HG03565 (cell line): ENCODE measurements at regions not wholly inside any gene's neighbourhood (a gene's known extent, or its start where the extent isn't known, plus 50 kb on each side); places are given as distances from the start of the nearest gene placed in this dataset.

ENCODE experiments used
- ATAC-seq: cut with Tn5 transposase; IDR thresholded peaks from one replicate; pipeline ENCODE4 v1.9.1; 2021; ENCODE audit warnings: mild to moderate bottlenecking, moderate library complexity; ENCODE audit not compliant: unreplicated experiment

DNA sequence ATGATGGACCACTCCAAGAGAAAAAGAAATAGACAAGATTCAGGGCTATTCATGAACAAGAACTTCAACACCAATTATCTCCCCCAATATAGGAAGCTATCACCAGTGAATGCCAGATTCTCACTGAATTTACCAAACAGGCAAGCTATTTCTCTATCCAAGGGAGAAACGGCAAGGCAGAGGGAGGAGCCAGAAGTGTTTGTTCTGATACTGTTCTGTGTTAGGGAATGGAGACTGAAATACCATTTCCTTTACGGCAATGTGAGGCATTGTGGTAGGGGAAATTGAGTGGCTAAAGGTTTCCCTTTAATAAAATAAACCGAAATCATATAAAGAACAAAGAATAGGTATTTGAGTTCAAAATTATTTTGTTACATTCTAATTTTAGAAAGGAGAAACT, 68.0 kb upstream of the ALDH1A1 start:
- ATAC-seq = no peak

DNA sequence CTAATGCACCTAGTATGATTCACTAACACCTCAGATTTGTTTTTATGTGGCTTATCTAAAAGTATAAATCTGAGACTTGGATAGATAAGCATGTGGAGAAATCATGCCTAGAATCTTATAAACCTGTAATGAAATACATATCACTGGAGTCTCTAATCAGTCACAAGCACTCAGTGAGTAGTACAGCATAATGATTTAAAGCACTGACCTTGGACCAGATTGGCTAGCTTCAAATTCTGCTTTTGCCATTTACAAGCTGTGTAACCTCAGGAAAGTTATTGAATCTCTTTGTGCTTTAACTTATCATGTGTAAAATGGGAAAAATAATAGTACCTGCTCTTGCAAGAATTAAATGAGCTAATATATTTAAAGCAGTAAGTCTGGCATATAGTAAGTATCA, 61.2 kb upstream of the ALDH1A1 start:
- ATAC-seq = no peak

DNA sequence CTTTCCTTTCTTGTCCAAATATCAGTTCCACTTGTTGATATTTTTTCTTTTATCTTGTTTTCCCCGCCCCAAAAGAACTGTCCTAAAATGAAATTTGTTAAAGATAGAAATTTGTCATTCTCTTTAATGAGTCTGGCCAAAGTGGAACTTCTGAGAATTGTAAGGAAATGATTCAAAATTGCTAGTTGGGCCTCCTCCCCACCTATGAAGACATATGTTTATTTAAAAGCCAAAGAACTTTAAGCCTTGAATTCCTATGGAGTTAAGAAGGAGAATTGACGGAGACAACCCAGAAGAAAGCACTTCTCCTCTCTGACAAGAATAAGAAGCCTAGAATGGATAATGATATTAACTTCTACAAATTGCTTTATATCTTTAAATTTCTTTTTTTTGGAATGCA, 59.1 kb upstream of the ALDH1A1 start:
- ATAC-seq = no peak

DNA sequence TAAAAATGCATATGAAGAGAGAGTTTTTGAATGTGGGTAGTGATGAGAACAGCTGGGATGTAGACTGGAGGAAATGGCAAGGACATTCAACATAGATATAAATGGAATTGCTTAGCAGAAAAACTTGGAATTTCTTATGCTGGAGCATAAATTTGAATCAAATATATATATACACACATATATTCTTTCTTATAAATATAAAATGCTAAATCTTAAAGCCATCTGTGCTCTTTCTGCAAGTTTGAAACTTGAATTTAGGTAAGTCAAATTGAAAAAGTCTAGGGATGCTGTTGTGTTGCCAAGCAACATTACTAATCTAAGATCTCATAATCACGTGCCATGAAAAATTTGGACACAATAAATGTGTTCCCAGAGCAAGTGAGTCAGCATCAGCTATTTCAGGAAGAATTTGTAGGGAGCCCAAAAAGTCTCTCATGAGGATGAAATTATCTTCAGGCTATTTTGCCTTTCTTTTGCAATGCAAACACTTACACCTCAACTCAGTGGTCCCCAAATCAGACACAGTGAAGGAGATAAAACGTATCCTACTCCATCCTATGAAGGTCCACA, 58.4 kb upstream of the ALDH1A1 start:
- no peak for ATAC-seq

DNA sequence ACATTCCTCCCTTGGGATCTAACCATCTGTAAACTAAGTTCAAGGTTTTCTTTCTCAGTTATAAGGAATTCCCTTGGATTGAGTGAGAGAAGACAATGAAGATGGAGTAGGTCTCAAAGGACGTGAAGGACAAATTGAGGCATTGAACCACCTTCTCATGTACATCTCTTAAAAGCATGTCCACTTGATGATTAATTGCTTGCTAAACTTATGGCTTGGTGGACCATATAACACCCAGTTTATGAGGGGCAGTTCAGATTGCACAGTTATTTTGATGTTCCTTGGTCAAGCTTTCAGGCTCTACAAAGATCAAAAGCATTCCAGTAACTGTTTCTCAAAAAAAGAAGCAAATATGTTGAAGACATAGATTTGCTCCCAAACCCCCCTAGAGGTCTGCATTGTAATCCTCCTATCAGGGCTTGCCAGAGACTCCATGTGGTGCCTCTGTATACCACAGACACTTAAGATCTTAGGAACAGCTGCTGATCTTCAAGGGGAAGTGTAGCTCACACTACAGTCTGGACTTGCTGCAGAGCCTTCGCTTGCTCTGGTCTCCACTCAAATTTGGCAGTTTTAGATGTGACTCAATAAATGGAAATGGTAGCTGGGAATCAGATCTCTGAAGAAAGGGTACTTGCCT, 56.9 kb upstream of the ALDH1A1 start:
- no peak for ATAC-seq

DNA sequence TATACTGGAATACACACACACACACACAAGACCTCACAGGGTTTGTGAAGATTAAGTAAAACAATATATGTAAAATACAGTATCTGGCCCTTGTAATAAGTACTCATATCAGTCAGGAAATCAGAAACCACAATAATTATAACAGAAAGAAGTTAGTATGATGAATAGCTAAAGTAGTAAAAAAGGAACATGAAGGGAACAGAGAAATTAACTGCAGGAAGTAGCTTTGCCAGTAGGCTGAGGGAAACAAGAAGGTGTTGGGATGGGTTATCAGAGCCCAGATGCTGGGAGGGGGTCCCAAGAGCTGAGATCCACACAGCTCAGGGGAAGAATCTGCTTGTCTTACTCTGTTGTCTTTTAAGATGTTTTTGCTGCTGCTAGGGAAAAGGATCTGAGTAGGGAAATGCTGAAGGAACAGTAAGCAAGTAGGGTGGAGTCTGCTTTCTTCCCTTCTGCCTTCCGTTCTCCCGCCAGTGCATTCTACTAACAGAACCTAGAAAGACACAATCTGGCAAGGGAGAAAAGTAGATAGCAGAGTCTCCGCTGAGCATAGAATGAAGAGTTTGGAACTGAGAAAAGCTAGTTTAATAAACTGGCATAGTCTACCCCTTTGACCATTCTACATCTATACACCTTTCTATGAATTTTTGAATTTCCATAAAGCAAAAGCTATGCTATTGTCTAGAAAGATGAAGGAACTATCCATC, 55.3 kb upstream of the ALDH1A1 start:
- ATAC-seq = no peak

DNA sequence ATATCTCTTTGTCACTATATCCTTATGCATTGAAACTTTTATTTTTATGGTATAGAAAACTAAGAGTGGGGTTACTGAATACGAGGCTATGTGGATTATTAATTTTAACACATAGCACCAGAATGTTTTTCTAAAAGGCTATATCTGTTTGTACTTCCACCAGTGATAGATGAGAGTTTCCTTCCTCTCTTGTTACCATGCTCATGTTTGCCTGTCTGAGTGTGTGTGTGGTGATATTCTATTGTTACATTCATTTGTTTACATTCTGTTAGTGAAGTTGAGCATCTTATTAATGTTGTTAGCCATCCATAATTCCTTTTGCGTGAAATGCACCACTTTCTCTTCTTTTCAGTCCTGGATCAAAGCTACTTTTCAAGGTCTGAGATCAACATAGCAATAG, 54.1 kb upstream of the ALDH1A1 start:
- no peak for ATAC-seq
